ENCODE measurements at regions not wholly inside any gene's neighbourhood (a gene's known extent, or its start where the extent isn't known, plus 50 kb on each side); places are given as distances from the start of the nearest gene placed in this dataset.

DNA sequence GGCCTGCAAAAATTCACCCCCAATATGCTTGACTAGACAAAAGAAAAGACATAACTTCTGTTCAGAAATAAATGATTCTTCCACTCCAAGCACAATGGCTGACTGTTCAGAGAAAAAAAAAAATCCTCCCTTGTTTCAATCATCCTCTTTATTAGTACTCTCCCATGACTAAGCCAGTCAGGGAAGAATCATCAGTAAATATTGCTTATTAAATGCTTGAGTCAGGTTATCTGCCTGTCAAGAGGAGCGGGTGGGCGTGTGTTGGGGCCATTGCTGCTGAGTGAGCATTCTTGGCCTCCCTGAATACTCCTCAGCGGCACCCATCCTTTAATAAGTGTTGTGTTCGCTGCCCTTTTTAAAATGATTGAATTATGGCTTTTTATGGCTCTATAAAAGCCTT, 1334.8 kb upstream of the CELF4 start:
- no peak for ATAC-seq
- Histone ChIP-seq H3K27me3 (no peaks in the 10 kb centered on the region), H3K4me3 (no peak overlapping the region), H3K36me3 (no peaks in the 10 kb centered on the region), H3K27ac (no peak overlapping the region), H3K4me1 (no peaks in the 10 kb centered on the region), H3K9me3 (no peaks in the 10 kb centered on the region)
- no peak for DNase-seq
- TF ChIP-seq, protein P1, sequence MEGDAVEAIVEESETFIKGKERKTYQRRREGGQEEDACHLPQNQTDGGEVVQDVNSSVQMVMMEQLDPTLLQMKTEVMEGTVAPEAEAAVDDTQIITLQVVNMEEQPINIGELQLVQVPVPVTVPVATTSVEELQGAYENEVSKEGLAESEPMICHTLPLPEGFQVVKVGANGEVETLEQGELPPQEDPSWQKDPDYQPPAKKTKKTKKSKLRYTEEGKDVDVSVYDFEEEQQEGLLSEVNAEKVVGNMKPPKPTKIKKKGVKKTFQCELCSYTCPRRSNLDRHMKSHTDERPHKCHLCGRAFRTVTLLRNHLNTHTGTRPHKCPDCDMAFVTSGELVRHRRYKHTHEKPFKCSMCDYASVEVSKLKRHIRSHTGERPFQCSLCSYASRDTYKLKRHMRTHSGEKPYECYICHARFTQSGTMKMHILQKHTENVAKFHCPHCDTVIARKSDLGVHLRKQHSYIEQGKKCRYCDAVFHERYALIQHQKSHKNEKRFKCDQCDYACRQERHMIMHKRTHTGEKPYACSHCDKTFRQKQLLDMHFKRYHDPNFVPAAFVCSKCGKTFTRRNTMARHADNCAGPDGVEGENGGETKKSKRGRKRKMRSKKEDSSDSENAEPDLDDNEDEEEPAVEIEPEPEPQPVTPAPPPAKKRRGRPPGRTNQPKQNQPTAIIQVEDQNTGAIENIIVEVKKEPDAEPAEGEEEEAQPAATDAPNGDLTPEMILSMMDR (IDR thresholded peaks at IDR 0.05), result no peak
- no peak for TF ChIP-seq POLR2A (IDR thresholded peaks at IDR 0.05)
- intact Hi-C loops (cut with DNase I), result no loop called here
- WGBS, 4 donors, result 74 to 80% (median 78%) methylated on average over 4 of the region's 4 CpGs

DNA sequence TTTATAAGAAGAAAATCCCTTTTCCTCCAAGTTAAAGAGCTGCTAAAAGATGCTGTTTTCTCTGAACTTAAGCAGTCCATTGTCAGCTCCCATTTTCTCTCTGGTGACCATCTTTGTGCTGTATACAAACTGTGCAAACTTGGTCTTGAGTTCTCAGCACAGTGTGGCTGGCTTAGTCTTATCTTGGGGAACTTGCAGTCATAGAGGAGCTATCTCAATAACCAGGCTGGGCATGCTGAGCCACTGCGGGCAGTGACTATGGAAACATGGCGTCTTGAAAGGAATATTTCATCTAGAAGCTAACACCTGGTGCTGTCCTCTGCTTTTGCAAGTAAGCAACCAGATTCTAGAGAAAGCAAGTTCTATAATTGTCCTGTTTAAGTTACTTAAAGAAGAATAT, 1334.4 kb upstream of the CELF4 start:
- ATAC-seq (no peak), DNase-seq (no peak)
- H3K4me3 ChIP-seq, result no peak overlapping the region
- no peak for TF ChIP-seq POLR2A (IDR thresholded peaks at IDR 0.05)
- TF ChIP-seq, protein P1 (IDR thresholded peaks at IDR 0.05), result no peak
- H3K27ac ChIP-seq, result no peak overlapping the region
- no peaks in the 10 kb centered on the region for H3K27me3 ChIP-seq
- no peaks in the 10 kb centered on the region for H3K4me1 ChIP-seq
- H3K36me3 ChIP-seq, result no peaks in the 10 kb centered on the region
- no peaks in the 10 kb centered on the region for H3K9me3 ChIP-seq
- intact Hi-C loops (cut with DNase I), result no loop called here
- 84 to 100% (median 90%) methylated on average over 2 of the region's 2 CpGs for WGBS, 4 donors

DNA sequence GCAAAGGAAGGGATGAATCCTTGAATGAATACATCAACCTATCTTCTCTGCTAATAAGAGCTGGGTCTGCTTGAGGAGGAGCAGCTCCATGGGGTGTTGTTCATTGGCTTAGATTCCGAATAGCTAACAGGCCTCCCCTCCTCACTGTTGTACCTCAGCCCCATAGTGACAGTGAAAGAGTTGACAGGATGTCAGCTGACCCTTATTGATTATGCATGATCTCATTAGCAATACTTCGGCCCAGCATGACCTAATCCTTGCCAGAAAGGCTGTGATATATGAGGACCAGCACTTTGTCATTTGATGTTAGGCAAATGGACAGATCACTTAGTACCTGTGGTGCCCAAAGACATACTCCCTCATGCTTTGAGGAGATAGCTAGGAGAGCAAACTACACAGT, 1333.7 kb upstream of the CELF4 start:
- Histone ChIP-seq H3K4me3 (no peak overlapping the region), H3K27ac (no peak overlapping the region), H3K9me3 (no peaks in the 10 kb centered on the region), H3K4me1 (no peaks in the 10 kb centered on the region), H3K27me3 (no peaks in the 10 kb centered on the region), H3K36me3 (no peaks in the 10 kb centered on the region)
- TF ChIP-seq, protein P1 (IDR thresholded peaks at IDR 0.05), result no peak
- ATAC-seq, result no peak
- intact Hi-C loops (cut with DNase I), result no loop called here
- WGBS, 4 donors, result 83 to 94% (median 85%) methylated on average over 2 of the region's 2 CpGs
- DNase-seq, result no peak

DNA sequence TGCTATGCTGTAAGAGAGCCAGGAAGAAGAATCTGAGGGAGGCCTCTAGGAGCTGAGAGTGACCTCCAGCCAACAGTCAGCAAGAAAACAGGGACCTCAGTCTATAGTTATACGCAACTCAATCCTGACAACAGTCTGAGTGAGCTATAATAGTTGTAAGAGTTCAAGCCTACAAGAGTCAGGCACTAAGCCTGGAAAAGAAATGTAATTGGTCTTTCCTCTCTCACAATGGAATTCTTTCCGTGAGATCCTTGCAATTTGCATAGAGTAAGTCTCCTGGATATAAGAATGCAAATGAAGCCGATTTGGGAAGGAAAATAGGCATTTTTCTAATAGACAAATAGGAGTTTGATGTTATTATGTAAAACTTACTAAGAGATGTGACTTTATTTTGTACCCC, 1332.6 kb upstream of the CELF4 start:
- intact Hi-C loops (cut with DNase I), result no loop called here
- no peaks in the 10 kb centered on the region for H3K9me3 ChIP-seq
- TF ChIP-seq, protein P1 (IDR thresholded peaks at IDR 0.05), result no peak
- TF ChIP-seq POLR2A (IDR thresholded peaks at IDR 0.05), result no peak
- no peak for DNase-seq
- no peaks in the 10 kb centered on the region for H3K27me3 ChIP-seq
- WGBS, 4 donors, result 72 to 87% (median 81%) methylated on average over 3 of the region's 3 CpGs
- H3K4me3 ChIP-seq, result no peak overlapping the region
- H3K36me3 ChIP-seq, result no peaks in the 10 kb centered on the region
- H3K4me1 ChIP-seq, result no peaks in the 10 kb centered on the region
- ATAC-seq, result no peak
- H3K27ac ChIP-seq, result no peak overlapping the region
